Activated naive CD4-positive, alpha-beta T cell treated with anti-CD3 and anti-CD28 coated beads for 36 hours (primary cell): ENCODE measurements at regions not wholly inside any gene's neighbourhood (a gene's known extent, or its start where the extent isn't known, plus 50 kb on each side); places are given as distances from the start of the nearest gene placed in this dataset.

Experiments
- CTCF ChIA-PET: fragments of 350-600 bp; sonication (Branson Sonifier 250); formaldehyde crosslinking; loops from one replicate; lab custom pipeline; 2021; ENCODE audit warnings: antibody characterized with exemption; lab: Charles Lee
- DNase-seq: peaks from one replicate; pipeline ENCODE4 v3.0.0-alpha.2; 2020
- H3K27ac Mint-ChIP-seq: one replicate; pipeline ENCODE4 v1.8.0; 2021; ENCODE audit warnings: mild to moderate bottlenecking, mixed read lengths
- H3K27me3 Mint-ChIP-seq: one replicate; pipeline ENCODE4 v1.8.0; 2021; ENCODE audit warnings: low read depth, mixed read lengths
- H3K36me3 Mint-ChIP-seq: one replicate; pipeline ENCODE4 v1.8.0; 2021; ENCODE audit warnings: low read depth, mixed read lengths
- H3K4me1 Mint-ChIP-seq: one replicate; pipeline ENCODE4 v1.8.0; 2021; ENCODE audit warnings: low read depth, mixed read lengths
- H3K4me3 Mint-ChIP-seq: one replicate; pipeline ENCODE4 v1.8.0; 2021; ENCODE audit warnings: mild to moderate bottlenecking, moderate library complexity, mixed read lengths
- H3K9me3 Mint-ChIP-seq: one replicate; pipeline ENCODE4 v1.8.0; 2021; ENCODE audit warnings: mixed read lengths
- intact Hi-C: fragments of 100-400 bp; cut with micrococcal nuclease; formaldehyde crosslinking; loops from one replicate; pipeline ENCODE4 v1.15.1; 2023

DNA sequence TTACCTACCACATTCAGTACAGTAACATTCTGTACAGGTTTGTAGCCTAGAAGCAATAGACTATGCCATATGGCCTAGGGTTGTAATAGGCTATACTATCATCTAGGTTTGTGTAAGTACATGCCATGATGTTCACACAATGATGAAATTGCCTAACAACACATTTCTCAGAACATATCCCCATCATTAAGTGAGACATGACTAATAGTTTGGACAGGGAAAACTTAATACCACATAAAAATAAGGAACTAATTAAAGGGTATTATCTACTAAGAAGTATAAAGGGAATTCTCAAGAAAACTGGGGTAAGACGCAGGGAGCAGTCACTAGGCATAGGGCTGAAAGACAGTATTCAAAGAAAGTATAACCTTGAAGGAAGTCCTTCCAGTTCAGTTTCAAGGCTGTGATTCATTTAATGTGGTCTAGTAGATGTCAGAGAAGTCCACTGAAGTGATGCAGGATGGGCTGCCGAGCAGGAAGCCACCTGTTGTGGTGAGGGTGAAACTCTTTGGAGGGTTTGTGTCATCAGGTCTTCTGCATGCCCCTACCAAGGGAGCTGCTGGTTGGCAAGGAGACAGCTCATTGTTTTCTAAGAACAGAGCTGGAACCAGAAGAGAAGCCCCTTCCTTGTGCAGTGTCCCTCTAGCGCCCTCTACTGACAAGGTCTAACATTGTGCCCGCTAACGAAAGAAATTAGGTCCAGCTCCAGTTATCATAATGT lies 122.9 kb downstream of the OLFM4 start:
- CTCF ChIA-PET: interaction anchor here (0.6 to 1.3 kb wide), 3 partner anchors 15 to 96 kb away, joined by 3 to 5 read pairs (median 3); no protein-coding TSS in a partner anchor
- H3K27ac Mint-ChIP-seq: no peak overlapping the region
- peak; percentile 49 for DNase-seq
- H3K4me1 Mint-ChIP-seq: peaks cover 2% of the 10 kb centered on the region
- H3K27me3 Mint-ChIP-seq: peaks cover 10% of the 10 kb centered on the region
- intact Hi-C loops: loop anchor here (10.0 kb wide), 2 partner anchors 307 to 547 kb away; partner anchors contain the start of gene PCDH8
- no peak overlapping the region for H3K4me3 Mint-ChIP-seq
- no peaks in the 10 kb centered on the region for H3K9me3 Mint-ChIP-seq
- H3K36me3 Mint-ChIP-seq: no peaks in the 10 kb centered on the region

DNA sequence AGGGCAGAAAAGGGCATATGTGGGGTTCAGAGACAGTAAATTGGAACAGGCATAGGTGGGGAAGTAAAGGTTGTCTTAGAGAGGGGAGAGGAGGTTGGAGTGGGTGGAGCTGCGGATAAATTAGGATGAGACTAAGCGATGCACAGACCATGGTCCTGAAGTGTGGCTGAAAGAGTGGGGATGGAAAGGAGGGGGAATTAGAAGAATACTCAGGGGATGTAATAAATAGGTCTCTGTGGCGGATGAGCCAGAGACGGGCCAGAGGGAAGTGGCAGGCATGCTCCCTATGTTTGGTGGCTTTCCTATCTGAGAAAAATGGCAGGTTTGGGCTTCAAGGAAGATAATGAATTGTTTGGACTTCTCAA lies 123.4 kb downstream of the OLFM4 start:
- H3K9me3 Mint-ChIP-seq: no peaks in the 10 kb centered on the region
- peaks cover 10% of the 10 kb centered on the region for H3K27me3 Mint-ChIP-seq
- CTCF ChIA-PET: interaction anchor here (1.3 kb wide), 2 partner anchors 16 to 26 kb away, joined by 3 to 5 read pairs; no protein-coding TSS in a partner anchor
- H3K27ac Mint-ChIP-seq: no peak overlapping the region
- no peak for DNase-seq
- intact Hi-C loops: loop anchor here (10.0 kb wide), 2 partner anchors 307 to 547 kb away; partner anchors contain the start of gene PCDH8
- H3K4me1 Mint-ChIP-seq: peaks cover 2% of the 10 kb centered on the region
- no peak overlapping the region for H3K4me3 Mint-ChIP-seq
- H3K36me3 Mint-ChIP-seq: no peaks in the 10 kb centered on the region

DNA sequence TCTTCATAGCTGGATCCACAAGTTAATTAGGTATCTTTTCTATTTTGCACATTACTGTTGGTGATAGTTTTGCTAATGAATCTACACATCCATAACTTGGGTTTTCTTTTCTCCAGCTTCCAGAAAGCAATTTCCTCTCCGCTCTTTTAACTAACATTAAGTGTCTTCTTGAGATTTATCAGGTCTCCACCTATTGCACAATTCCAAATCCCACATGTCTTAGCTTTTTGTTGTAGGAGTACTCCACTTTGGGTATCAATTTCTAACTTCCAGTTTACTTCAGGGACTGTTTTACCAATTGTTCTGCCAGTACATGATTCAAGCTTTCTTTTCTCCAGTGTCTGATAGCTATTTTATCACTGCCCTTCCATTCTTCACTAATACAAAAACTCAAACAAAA lies 129.6 kb downstream of the OLFM4 start:
- Mint-ChIP-seq H3K36me3 (no peaks in the 10 kb centered on the region), H3K27ac (no peak overlapping the region), H3K4me1 (no peaks in the 10 kb centered on the region), H3K27me3 (no peaks in the 10 kb centered on the region), H3K9me3 (peaks cover 1% of the 10 kb centered on the region), H3K4me3 (no peak overlapping the region)
- intact Hi-C loops: loop anchor here (10.0 kb wide), 2 partner anchors 313 to 553 kb away; partner anchors contain the start of gene PCDH8
- no peak for DNase-seq
- CTCF ChIA-PET: interaction anchor here (0.6 to 1.0 kb wide), 2 partner anchors 11 to 1299 kb away, joined by 3 to 5 read pairs; no protein-coding TSS in a partner anchor

DNA sequence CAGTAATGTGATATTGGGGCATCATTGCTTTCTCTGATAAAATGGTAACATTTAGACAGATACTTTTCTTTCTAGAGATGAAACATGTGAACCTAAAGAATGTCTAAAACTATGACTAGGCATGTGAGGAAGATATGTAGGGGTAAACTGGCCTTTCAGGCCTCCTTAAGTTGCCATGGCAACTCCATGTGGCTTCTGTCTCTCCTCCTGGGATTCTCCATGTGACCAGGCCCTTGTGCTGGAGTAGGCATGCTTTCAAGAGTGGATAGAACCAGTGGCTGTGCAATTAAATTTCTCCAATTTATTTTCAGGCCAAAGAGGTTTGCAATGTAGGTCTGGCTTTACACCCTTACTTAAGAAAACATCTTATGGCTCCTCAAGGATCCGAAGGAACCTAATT lies 130.8 kb downstream of the OLFM4 start:
- H3K27me3 Mint-ChIP-seq: no peaks in the 10 kb centered on the region
- no peak overlapping the region for H3K27ac Mint-ChIP-seq
- peaks cover 1% of the 10 kb centered on the region for H3K9me3 Mint-ChIP-seq
- H3K36me3 Mint-ChIP-seq: no peaks in the 10 kb centered on the region
- H3K4me1 Mint-ChIP-seq: no peaks in the 10 kb centered on the region
- no peak for DNase-seq
- CTCF ChIA-PET: no interaction called here
- intact Hi-C loops: loop anchor here (10.0 kb wide), 2 partner anchors 315 to 555 kb away; partner anchors contain the start of gene PCDH8
- H3K4me3 Mint-ChIP-seq: no peak overlapping the region

DNA sequence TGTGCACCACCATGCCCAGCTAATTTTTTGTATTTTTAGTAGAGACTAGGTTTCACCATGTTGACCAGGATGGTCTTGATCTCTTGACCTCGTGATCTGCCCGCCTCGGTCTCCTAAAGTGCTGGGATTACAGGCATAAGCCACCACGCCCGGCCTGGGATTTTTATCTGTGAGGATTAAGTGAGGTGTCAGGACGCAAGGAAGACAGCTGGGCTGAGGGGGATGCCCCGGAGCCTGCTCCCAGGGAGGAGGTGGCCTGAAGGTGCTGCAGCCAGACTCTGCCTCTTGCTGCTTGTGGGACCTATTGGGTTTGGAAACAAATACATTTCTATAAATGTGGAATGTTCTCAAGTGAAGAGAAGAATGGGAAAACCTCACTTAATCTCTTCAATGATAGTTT lies 131.6 kb downstream of the OLFM4 start:
- CTCF ChIA-PET: interaction anchor here (0.6 kb wide), 1 partner anchor 32 kb away, joined by 4 read pairs; no protein-coding TSS in a partner anchor
- Mint-ChIP-seq H3K4me3 (no peak overlapping the region), H3K4me1 (no peaks in the 10 kb centered on the region)

DNA sequence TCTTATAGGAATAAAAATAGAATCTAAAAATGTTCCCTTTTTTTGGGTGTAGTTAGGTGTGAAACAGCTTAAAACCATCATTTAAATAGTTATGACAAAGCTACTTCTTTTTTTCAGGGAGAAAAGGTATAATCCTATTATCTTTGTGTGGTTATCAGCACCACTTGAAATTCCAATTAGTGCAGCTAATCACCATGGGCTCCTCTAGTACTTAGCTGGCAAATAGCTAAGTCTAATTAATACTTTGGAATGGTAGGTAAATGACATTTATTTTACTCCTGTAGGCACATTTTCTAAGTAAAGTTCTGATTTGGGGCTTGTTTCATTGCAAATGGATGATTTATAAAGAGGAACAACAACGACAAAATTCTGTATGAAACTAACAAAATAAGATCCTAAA lies 132.6 kb downstream of the OLFM4 start:
- H3K4me3 Mint-ChIP-seq: no peak overlapping the region
- no peaks in the 10 kb centered on the region for H3K36me3 Mint-ChIP-seq
- peaks cover 2% of the 10 kb centered on the region for H3K27me3 Mint-ChIP-seq
- CTCF ChIA-PET: no interaction called here
- H3K27ac Mint-ChIP-seq: no peak overlapping the region
- H3K9me3 Mint-ChIP-seq: peaks cover 1% of the 10 kb centered on the region
- H3K4me1 Mint-ChIP-seq: no peaks in the 10 kb centered on the region
- intact Hi-C loops: no loop called here
- DNase-seq: no peak

More for the DNA sequence above, 131.6 kb downstream of the OLFM4 start:
- Mint-ChIP-seq H3K27me3 (no peaks in the 10 kb centered on the region), H3K9me3 (peaks cover 1% of the 10 kb centered on the region), H3K27ac (no peak overlapping the region), H3K36me3 (no peaks in the 10 kb centered on the region)
- intact Hi-C loops: no loop called here
- DNase-seq: no peak

DNA sequence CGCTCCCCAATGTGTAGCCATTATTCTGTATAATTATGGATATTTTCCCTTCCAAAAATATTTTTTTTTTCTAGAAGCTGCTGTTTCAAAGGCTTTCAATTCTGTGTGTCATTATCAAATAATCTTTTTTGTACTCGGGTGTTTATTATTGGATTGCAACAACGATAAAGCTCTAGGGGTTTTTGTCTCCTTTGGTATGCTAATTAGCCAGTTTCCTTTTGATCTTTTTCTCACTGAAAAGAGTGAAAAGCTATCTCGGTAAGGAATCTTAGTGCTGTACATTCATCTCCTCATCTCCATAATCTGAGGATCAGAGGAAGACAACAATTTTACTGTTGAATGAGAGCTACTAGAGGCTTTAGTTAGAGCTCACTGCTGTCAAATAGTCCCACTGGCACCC lies 136.6 kb downstream of the OLFM4 start:
- CTCF ChIA-PET: interaction anchor here (0.7 kb wide), 1 partner anchor 268 kb away, joined by 3 read pairs; no protein-coding TSS in a partner anchor
- Mint-ChIP-seq H3K9me3 (no peaks in the 10 kb centered on the region), H3K27me3 (peaks cover 4% of the 10 kb centered on the region), H3K4me3 (no peak overlapping the region), H3K4me1 (no peaks in the 10 kb centered on the region), H3K36me3 (no peaks in the 10 kb centered on the region), H3K27ac (no peak overlapping the region)
- intact Hi-C loops: no loop called here
- no peak for DNase-seq

DNA sequence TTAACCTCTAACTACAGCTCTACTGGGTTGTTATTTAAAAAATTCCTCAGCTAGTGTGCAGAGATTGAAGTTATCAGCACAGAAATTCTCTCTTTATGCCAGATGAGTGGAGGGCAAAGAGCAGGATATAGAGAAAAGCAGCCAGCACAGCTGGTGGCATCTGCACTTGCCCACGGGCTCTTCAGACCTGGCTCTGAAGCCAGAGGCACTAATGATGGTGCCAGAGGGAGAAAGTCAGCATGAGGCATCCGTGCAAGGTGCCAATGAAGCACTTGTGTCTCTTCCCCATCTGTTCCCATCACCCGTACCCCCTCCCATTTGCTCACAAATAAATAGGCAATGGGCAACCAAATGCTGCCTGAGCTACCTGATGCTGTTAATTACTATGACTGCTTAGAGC lies 138.9 kb downstream of the OLFM4 start:
- intact Hi-C loops: no loop called here
- Mint-ChIP-seq H3K9me3 (no peaks in the 10 kb centered on the region), H3K4me3 (no peak overlapping the region), H3K27me3 (peaks cover 4% of the 10 kb centered on the region), H3K36me3 (no peaks in the 10 kb centered on the region), H3K4me1 (no peaks in the 10 kb centered on the region), H3K27ac (no peak overlapping the region)
- CTCF ChIA-PET: interaction anchor here (0.5 kb wide), 1 partner anchor 254 kb away, joined by 3 read pairs; no protein-coding TSS in a partner anchor
- DNase-seq: no peak

DNA sequence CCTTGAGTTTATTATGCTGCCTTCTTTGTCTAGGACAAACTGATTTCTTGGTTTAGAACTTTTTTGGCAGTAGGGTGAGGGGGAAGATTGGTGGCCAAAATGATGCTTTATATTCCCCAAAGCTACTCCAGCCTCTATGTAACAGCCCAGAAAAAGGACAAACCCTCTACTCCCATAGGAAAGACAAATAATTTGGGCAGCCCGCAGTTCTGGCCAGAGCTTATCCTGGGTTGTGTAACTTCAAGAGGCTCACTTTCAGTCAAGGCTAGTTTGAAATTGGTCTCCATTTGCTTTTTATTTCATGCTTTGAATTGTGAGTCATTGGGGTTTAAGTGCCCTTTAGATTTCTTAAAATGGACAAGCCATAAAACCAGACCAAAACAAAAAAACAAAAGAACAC lies 142.3 kb downstream of the OLFM4 start:
- DNase-seq: no peak
- Mint-ChIP-seq H3K36me3 (no peaks in the 10 kb centered on the region), H3K9me3 (no peaks in the 10 kb centered on the region), H3K27ac (no peak overlapping the region), H3K27me3 (peaks cover 5% of the 10 kb centered on the region), H3K4me1 (no peaks in the 10 kb centered on the region), H3K4me3 (no peak overlapping the region)
- CTCF ChIA-PET: no interaction called here
- intact Hi-C loops: no loop called here

DNA sequence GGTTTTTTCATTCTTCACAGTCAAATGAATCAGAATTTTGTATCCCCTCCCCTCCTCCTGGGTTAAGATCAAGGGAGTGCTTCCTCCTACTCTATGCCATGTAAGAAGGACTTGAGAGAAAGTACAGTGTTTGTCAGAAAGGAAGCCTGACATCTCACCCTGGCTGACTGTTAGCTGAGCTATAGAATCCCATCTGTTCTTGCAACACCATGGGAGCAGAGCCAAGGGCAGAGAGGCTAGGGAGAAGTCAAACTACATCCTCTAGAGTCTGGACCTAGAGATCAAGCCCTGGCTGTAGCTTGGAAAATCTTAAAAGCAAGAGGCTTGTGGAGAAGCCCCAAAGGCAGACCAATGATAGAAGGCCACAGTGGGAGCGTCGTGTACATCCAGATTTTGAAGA lies 145.9 kb downstream of the OLFM4 start:
- no peak for DNase-seq
- H3K27ac Mint-ChIP-seq: no peak overlapping the region
- H3K9me3 Mint-ChIP-seq: no peaks in the 10 kb centered on the region
- CTCF ChIA-PET: no interaction called here
- no peak overlapping the region for H3K4me3 Mint-ChIP-seq
- H3K4me1 Mint-ChIP-seq: no peaks in the 10 kb centered on the region
- no peaks in the 10 kb centered on the region for H3K36me3 Mint-ChIP-seq
- intact Hi-C loops: no loop called here
- H3K27me3 Mint-ChIP-seq: peaks cover 4% of the 10 kb centered on the region

DNA sequence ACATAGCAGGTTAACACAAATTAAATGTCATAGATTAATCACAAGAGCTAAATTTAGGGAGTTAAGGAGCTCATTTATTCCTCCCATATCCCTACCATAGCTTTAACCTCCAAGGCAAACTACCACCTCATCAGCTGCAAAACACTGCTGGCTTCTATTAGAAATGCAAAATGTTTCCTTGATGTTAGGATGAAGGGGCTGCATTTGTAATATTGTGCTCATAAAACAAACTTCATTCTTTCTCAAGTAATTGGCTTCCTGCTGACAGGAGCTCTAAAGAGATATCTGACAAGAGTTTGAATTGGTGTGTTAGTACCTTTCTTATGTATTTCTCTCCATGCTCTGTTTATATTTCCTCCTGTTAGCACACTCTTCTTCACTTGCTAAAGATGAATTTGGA lies 152.1 kb downstream of the OLFM4 start:
- intact Hi-C loops: no loop called here
- Mint-ChIP-seq H3K27me3 (no peaks in the 10 kb centered on the region), H3K9me3 (no peaks in the 10 kb centered on the region), H3K4me3 (no peak overlapping the region), H3K27ac (no peak overlapping the region), H3K36me3 (no peaks in the 10 kb centered on the region), H3K4me1 (no peaks in the 10 kb centered on the region)
- DNase-seq: no peak
- CTCF ChIA-PET: no interaction called here

DNA sequence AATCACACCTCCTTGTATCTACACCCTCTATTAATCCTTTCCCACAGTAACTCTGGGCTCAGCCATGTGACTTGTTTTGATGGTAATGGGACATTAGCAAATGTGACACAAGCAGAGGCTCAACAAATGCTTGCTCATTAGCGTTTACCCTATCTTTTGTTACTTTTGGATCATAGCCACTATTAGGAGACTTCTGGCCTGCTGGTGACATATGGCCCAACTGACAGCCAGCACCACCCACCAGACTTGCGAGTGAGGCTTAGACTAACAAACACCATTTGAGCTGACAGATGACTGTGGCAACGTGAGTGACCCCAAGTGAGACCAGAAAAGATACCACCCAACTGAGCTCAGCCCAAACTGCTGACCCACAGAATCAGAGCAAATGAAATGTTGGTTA lies 154.1 kb downstream of the OLFM4 start:
- no peaks in the 10 kb centered on the region for H3K27me3 Mint-ChIP-seq
- no peak overlapping the region for H3K4me3 Mint-ChIP-seq
- H3K4me1 Mint-ChIP-seq: no peaks in the 10 kb centered on the region
- intact Hi-C loops: no loop called here
- H3K9me3 Mint-ChIP-seq: no peaks in the 10 kb centered on the region
- CTCF ChIA-PET: no interaction called here
- no peaks in the 10 kb centered on the region for H3K36me3 Mint-ChIP-seq
- no peak for DNase-seq
- H3K27ac Mint-ChIP-seq: no peak overlapping the region

DNA sequence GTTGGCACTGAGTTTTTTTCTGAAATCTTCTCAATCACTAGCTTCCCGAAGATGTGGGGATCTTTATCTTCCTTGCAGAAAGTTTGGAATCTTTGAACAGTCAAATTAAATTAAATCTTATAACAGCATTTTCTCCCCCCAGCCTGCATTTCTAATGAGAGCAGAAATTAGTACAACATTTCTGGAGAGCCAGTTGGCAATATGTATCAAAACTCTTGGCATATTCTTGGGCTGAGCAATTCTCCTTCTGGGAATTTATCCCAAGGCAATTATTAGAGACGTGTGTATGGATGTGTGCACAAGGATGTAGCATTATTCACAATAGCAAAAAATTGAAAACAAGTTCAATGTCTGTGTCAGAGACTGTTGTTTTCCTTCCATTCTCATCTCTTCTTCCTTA lies 159.5 kb downstream of the OLFM4 start:
- no peak overlapping the region for H3K27ac Mint-ChIP-seq
- no peaks in the 10 kb centered on the region for H3K4me1 Mint-ChIP-seq
- DNase-seq: no peak
- no peaks in the 10 kb centered on the region for H3K27me3 Mint-ChIP-seq
- intact Hi-C loops: no loop called here
- no peak overlapping the region for H3K4me3 Mint-ChIP-seq
- CTCF ChIA-PET: interaction anchor here (0.9 to 1.1 kb wide), 2 partner anchors 52 to 572 kb away, joined by 3 to 4 read pairs; no protein-coding TSS in a partner anchor
- H3K36me3 Mint-ChIP-seq: no peaks in the 10 kb centered on the region
- no peaks in the 10 kb centered on the region for H3K9me3 Mint-ChIP-seq
